NCI-H82 treated with DMSO at 0.1 percent for 48 hours (cell line): ENCODE measurements at regions not wholly inside any gene's neighbourhood (a gene's known extent, or its start where the extent isn't known, plus 50 kb on each side); places are given as distances from the start of the nearest gene placed in this dataset.

ENCODE experiments used
- DNase-seq: peaks from one replicate; lab custom pipeline; 2025; ENCODE audit not compliant: unreplicated experiment; lab: John Stamatoyannopoulos, UW

GRCh38 chr7:12741951-12742575 lies 54.6 kb downstream of the ARL4A start:
- DNase-seq = no peak

GRCh38 chr7:12746211-12746610 lies 58.8 kb downstream of the ARL4A start:
- no peak for DNase-seq

- no peak for DNase-seq
Observed at GRCh38 chr7:12747687-12748306, 60.4 kb downstream of the ARL4A start.

- DNase-seq = no peak
Observed at GRCh38 chr7:12749069-12749468, 61.6 kb downstream of the ARL4A start.

- DNase-seq = no peak
Observed at GRCh38 chr7:12749746-12750145, 62.3 kb downstream of the ARL4A start.

- DNase-seq = no peak
Observed at GRCh38 chr7:12751764-12752163, 64.3 kb downstream of the ARL4A start.

- no peak for DNase-seq
Observed at GRCh38 chr7:12754179-12754578, 66.7 kb downstream of the ARL4A start.

GRCh38 chr7:12756821-12757220 lies 69.4 kb downstream of the ARL4A start:
- DNase-seq = no peak

GRCh38 chr7:12757443-12757842 lies 70.0 kb downstream of the ARL4A start:
- no peak for DNase-seq

- DNase-seq = no peak
Observed at GRCh38 chr7:12759151-12759550, 71.7 kb downstream of the ARL4A start.

- no peak for DNase-seq
Observed at GRCh38 chr7:12761111-12761510, 73.7 kb downstream of the ARL4A start.

- no peak for DNase-seq
Observed at GRCh38 chr7:12761691-12762090, 74.3 kb downstream of the ARL4A start.

GRCh38 chr7:12764458-12764891 lies 77.0 kb downstream of the ARL4A start:
- no peak for DNase-seq

GRCh38 chr7:12765431-12766100 lies 78.1 kb downstream of the ARL4A start:
- DNase-seq = no peak

- no peak for DNase-seq
Observed at GRCh38 chr7:12766416-12766815, 79.0 kb downstream of the ARL4A start.

- DNase-seq = no peak
Observed at GRCh38 chr7:12768948-12769347, 81.5 kb downstream of the ARL4A start.

GRCh38 chr7:12769444-12769843 lies 82.0 kb downstream of the ARL4A start:
- DNase-seq = no peak

GRCh38 chr7:12770227-12770975 lies 83.0 kb downstream of the ARL4A start:
- DNase-seq = no peak

- no peak for DNase-seq
Observed at GRCh38 chr7:12771378-12771877, 84.0 kb downstream of the ARL4A start.

GRCh38 chr7:12772768-12773167 lies 85.3 kb downstream of the ARL4A start:
- no peak for DNase-seq

GRCh38 chr7:12777257-12777656 lies 89.8 kb downstream of the ARL4A start:
- DNase-seq = no peak

- DNase-seq = no peak
Observed at GRCh38 chr7:12779947-12780346, 92.5 kb downstream of the ARL4A start.
